ENCODE measurements at regions not wholly inside any gene's neighbourhood (a gene's known extent, or its start where the extent isn't known, plus 50 kb on each side); places are given as distances from the start of the nearest gene placed in this dataset.

DNA sequence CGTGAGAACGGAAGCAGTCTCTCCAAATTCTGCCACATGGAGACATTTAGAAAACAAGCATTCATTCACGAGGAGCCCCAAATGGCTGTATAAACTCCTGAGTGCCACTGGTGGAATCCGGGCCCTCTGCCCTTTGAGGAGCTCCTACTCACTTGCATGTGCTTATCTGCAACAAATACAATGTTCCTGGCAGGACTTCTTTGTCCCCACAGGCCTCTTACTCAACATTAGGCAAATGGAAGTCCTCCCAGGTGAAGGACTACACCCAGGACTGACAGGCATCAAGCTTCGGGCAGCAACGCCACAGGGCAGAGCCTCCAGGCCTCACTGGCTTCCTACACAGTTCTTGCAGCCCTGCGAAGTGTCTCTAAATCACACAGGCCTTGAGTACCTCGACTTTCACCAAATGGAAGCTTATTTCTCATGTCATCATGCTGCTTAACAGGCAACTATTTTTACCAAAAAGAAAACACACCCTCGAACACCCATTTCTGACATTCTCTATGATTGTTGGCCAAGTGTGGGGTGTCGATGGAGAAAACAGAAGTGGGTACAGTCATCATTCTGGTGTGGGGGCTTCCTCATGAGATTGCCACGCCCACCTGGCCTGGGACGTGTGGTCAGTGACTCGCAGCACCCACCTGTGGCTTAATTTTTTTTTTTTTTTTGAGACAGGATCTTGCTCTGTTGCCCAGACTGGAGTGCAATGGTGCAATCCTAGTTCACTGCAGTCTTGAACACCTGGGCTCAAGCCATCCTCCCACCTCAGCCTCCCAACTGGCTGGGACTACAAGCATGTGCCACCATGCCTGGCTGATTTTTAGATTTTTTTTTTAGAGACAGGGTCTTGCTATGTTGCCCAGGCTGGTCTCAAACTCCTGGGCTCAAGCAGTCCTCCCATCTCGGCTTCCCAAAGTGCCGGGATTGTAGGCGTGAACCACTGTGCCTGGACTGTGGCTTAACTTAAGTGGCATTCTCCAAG lies 186.8 kb upstream of the GLI2 start:
- TF ChIP-seq FOXP2 (optimal IDR thresholded peaks at IDR 0.05; ENCODE audit: borderline replicate concordance, extremely low read depth, extremely low read length, insufficient read depth) (no peak), POLR2AphosphoS5 (IDR thresholded peaks at IDR 0.05; ENCODE audit: low read depth, low read length) (no peak), TAF1 (IDR thresholded peaks at IDR 0.05; ENCODE audit: borderline replicate concordance, insufficient read depth, low read length) (no peak), REST (IDR thresholded peaks at IDR 0.05; ENCODE audit: insufficient read depth in 1 of 2, low read depth in 2 of 2, low read length in 2 of 2) (no peak), SIN3A (IDR thresholded peaks at IDR 0.05; ENCODE audit: borderline replicate concordance, insufficient read depth, low read length) (no peak)

- no peak for TF ChIP-seq TAF1 (IDR thresholded peaks at IDR 0.05; ENCODE audit: borderline replicate concordance, insufficient read depth, low read length)
- TF ChIP-seq FOXP2 (optimal IDR thresholded peaks at IDR 0.05; ENCODE audit: borderline replicate concordance, extremely low read depth, extremely low read length, insufficient read depth), result no peak
- no peak for TF ChIP-seq POLR2AphosphoS5 (IDR thresholded peaks at IDR 0.05; ENCODE audit: low read depth, low read length)
- no peak for TF ChIP-seq SIN3A (IDR thresholded peaks at IDR 0.05; ENCODE audit: borderline replicate concordance, insufficient read depth, low read length)
- TF ChIP-seq REST (IDR thresholded peaks at IDR 0.05; ENCODE audit: insufficient read depth in 1 of 2, low read depth in 2 of 2, low read length in 2 of 2), result no peak
Observed at GRCh38 chr2:120549841-120550240, 185.8 kb upstream of the GLI2 start.

DNA sequence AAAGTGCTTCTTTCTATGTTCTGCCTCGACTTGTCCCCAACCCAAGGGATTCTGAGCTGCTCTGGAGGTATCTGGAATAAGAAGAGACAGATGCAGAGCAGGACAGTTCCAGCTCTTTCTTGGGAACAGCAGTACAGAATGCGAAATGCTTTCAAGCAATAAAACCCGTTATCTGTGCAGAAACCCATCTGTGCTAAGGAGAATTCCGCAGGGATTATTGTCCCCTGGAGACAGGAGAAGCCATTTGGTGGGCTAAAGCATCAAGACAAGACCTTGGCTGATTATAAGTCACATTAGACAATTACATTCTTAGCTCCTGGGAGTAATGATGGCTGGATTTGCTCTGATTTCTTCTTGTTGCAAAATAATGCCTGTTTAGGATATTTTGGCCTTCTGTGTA lies 185.4 kb upstream of the GLI2 start:
- TF ChIP-seq FOXP2 (optimal IDR thresholded peaks at IDR 0.05; ENCODE audit: borderline replicate concordance, extremely low read depth, extremely low read length, insufficient read depth) (no peak), TAF1 (IDR thresholded peaks at IDR 0.05; ENCODE audit: borderline replicate concordance, insufficient read depth, low read length) (no peak), SIN3A (IDR thresholded peaks at IDR 0.05; ENCODE audit: borderline replicate concordance, insufficient read depth, low read length) (no peak), POLR2AphosphoS5 (IDR thresholded peaks at IDR 0.05; ENCODE audit: low read depth, low read length) (no peak), REST (IDR thresholded peaks at IDR 0.05; ENCODE audit: insufficient read depth in 1 of 2, low read depth in 2 of 2, low read length in 2 of 2) (no peak)

GRCh38 chr2:120550893-120551446 lies 184.7 kb upstream of the GLI2 start:
- TF ChIP-seq SIN3A (IDR thresholded peaks at IDR 0.05; ENCODE audit: borderline replicate concordance, insufficient read depth, low read length), result no peak
- no peak for TF ChIP-seq FOXP2 (optimal IDR thresholded peaks at IDR 0.05; ENCODE audit: borderline replicate concordance, extremely low read depth, extremely low read length, insufficient read depth)
- no peak for TF ChIP-seq POLR2AphosphoS5 (IDR thresholded peaks at IDR 0.05; ENCODE audit: low read depth, low read length)
- TF ChIP-seq TAF1 (IDR thresholded peaks at IDR 0.05; ENCODE audit: borderline replicate concordance, insufficient read depth, low read length), result no peak
- TF ChIP-seq REST (IDR thresholded peaks at IDR 0.05; ENCODE audit: insufficient read depth in 1 of 2, low read depth in 2 of 2, low read length in 2 of 2), result no peak

Measured in PFSK-1 (cell line).